SK-N-SH treated with all-trans-retinoic acid at 6 μM for 48 hours (cell line): ENCODE measurements at regions not wholly inside any gene's neighbourhood (a gene's known extent, or its start where the extent isn't known, plus 50 kb on each side); places are given as distances from the start of the nearest gene placed in this dataset.

ENCODE experiments used
- ATAC-seq: fragments of 200-7000 bp; cut with Tn5 transposase; 3 replicates; pipeline ENCODE4 v1.9.1; 2020; ENCODE audit warnings: mild to moderate bottlenecking, moderate library complexity
- CSDC2 ChIP-seq: fragments of 250-450 bp; sonication (Bioruptor Pico); IDR thresholded peaks from 2 replicates; pipeline ENCODE4 v1.5.0; 2020; ENCODE audit warnings: mild to moderate bottlenecking, moderate library complexity
- ESRRG ChIP-seq: fragments of 250-450 bp; sonication (Bioruptor Pico); IDR thresholded peaks from 2 replicates; pipeline ENCODE4 v1.6.1; 2021; ENCODE audit warnings: mild to moderate bottlenecking
- GLIS3 ChIP-seq: fragments of 250-450 bp; sonication (Bioruptor Pico); IDR thresholded peaks from 2 replicates; pipeline ENCODE4 v1.5.0; 2020; ENCODE audit warnings: mild to moderate bottlenecking, moderate library complexity
- ISL1 ChIP-seq: fragments of 250-450 bp; sonication (Bioruptor Pico); IDR thresholded peaks from 2 replicates; pipeline ENCODE4 v2.1.2; 2022; ENCODE audit warnings: mild to moderate bottlenecking, moderate library complexity
- OSR1 ChIP-seq: fragments of 250-450 bp; sonication (Bioruptor Pico); IDR thresholded peaks from 2 replicates; pipeline ENCODE4 v1.8.0; 2022; ENCODE audit warnings: moderate library complexity, mild to moderate bottlenecking, inconsistent platforms
- PPARA ChIP-seq: fragments of 250-450 bp; sonication (Bioruptor Pico); IDR thresholded peaks from 2 replicates; pipeline ENCODE4 v1.5.0; 2020; ENCODE audit warnings: mild to moderate bottlenecking, borderline replicate concordance
- SNAI2 ChIP-seq: fragments of 250-450 bp; sonication (Bioruptor Pico); IDR thresholded peaks from 2 replicates; pipeline ENCODE4 v1.5.0; 2020; ENCODE audit warnings: mild to moderate bottlenecking, moderate library complexity
- TCF4 ChIP-seq: fragments of 250-450 bp; sonication (Bioruptor Pico); IDR thresholded peaks from 2 replicates; pipeline ENCODE4 v1.8.0; 2021; ENCODE audit warnings: mild to moderate bottlenecking, moderate library complexity, borderline replicate concordance
- TOX ChIP-seq: fragments of 250-450 bp; sonication (Bioruptor Pico); IDR thresholded peaks from 2 replicates; pipeline ENCODE4 v1.8.0; 2021; ENCODE audit warnings: mild to moderate bottlenecking, moderate library complexity, borderline replicate concordance
- ZC3H10 ChIP-seq: fragments of 250-450 bp; sonication (Bioruptor Pico); IDR thresholded peaks from 2 replicates; pipeline ENCODE4 v1.5.1; 2021; ENCODE audit warnings: mild to moderate bottlenecking, moderate library complexity
- ZFP3 ChIP-seq: fragments of 250-450 bp; sonication (Bioruptor Pico); IDR thresholded peaks from 2 replicates; pipeline ENCODE4 v1.5.0; 2020; ENCODE audit warnings: mild to moderate bottlenecking, moderate library complexity
- ZFP30 ChIP-seq: fragments of 450-650 bp; formaldehyde crosslinking; IDR thresholded peaks from 2 replicates; pipeline ENCODE4 v1.5.0; 2022; ENCODE audit warnings: mild to moderate bottlenecking, moderate library complexity
- ZNF565 ChIP-seq: fragments of 450-650 bp; formaldehyde crosslinking; conservative IDR thresholded peaks from 2 replicates; pipeline ENCODE4 v1.5.0; 2020; ENCODE audit warnings: low read depth, mild to moderate bottlenecking, moderate library complexity
- ZNF70 ChIP-seq: fragments of 450-650 bp; formaldehyde crosslinking; IDR thresholded peaks from 2 replicates; pipeline ENCODE4 v1.5.0; 2020; ENCODE audit warnings: mild to moderate bottlenecking, moderate library complexity
- ZNF8 ChIP-seq: fragments of 450-650 bp; formaldehyde crosslinking; IDR thresholded peaks from 2 replicates; pipeline ENCODE4 v1.5.0; 2020; ENCODE audit warnings: mild to moderate bottlenecking, moderate library complexity
- TF ChIP-seq, protein P1 (sequence below): fragments of 250-450 bp; sonication (Bioruptor Pico); IDR thresholded peaks from 2 replicates; pipeline ENCODE4 v1.5.0; 2020; ENCODE audit warnings: mild to moderate bottlenecking, moderate library complexity
- TF ChIP-seq, protein P2 (sequence below): fragments of 250-450 bp; sonication (Bioruptor Pico); IDR thresholded peaks from 2 replicates; pipeline ENCODE4 v1.8.0; 2020; ENCODE audit warnings: mild to moderate bottlenecking, moderate library complexity, borderline replicate concordance
- TF ChIP-seq, protein P3 (sequence below): fragments of 250-450 bp; sonication (Bioruptor Pico); IDR thresholded peaks from 2 replicates; pipeline ENCODE4 v1.5.1; 2020; ENCODE audit warnings: low read depth, mild to moderate bottlenecking, moderate library complexity
- TF ChIP-seq, protein P4 (sequence below): fragments of 250-450 bp; sonication (Bioruptor Pico); IDR thresholded peaks from 2 replicates; pipeline ENCODE4 v1.8.0; 2021; ENCODE audit warnings: low read depth, mild to moderate bottlenecking, moderate library complexity, borderline replicate concordance

DNA sequence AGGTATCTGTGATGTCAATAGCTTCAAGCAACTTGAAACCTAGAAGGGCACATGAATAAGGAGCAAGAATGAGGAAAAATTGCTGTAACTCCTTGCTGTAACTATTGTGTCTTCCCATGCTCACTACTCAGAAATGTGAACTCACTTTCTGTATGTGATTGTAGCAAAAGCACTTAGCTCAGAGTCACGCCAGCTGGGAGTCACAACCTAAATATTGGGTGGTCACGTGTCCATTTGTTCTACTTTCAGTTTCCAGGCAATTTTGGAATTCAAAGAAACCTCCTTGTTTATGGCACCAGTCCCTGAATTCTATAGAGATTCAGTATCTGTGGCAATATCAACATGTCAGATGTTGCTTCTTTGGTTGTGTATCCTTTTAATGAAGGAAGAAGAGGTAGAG lies 241.6 kb upstream of the AZI2 start:
- ATAC-seq: no peak; the same call in 2 of the 3 replicates

DNA sequence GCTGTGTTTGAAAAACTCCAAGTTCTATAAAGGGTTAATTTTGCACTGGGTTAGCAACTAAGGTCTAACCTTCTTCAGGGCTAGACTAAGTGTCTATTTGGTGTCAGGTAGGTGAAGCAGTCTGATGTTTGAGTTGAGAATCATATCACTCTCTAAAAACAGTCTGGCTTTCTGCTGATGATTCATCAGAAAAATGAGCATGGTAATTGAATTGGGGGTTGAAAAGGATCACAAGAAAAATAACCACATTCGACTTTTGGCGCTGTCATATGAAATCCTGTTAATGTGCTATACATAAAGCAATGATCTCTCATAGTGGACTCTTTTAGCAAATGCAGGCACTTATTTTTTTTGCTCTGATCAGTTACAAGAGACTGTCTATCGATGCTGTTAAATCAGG lies 242.2 kb upstream of the AZI2 start:
- TF ChIP-seq, protein P1, sequence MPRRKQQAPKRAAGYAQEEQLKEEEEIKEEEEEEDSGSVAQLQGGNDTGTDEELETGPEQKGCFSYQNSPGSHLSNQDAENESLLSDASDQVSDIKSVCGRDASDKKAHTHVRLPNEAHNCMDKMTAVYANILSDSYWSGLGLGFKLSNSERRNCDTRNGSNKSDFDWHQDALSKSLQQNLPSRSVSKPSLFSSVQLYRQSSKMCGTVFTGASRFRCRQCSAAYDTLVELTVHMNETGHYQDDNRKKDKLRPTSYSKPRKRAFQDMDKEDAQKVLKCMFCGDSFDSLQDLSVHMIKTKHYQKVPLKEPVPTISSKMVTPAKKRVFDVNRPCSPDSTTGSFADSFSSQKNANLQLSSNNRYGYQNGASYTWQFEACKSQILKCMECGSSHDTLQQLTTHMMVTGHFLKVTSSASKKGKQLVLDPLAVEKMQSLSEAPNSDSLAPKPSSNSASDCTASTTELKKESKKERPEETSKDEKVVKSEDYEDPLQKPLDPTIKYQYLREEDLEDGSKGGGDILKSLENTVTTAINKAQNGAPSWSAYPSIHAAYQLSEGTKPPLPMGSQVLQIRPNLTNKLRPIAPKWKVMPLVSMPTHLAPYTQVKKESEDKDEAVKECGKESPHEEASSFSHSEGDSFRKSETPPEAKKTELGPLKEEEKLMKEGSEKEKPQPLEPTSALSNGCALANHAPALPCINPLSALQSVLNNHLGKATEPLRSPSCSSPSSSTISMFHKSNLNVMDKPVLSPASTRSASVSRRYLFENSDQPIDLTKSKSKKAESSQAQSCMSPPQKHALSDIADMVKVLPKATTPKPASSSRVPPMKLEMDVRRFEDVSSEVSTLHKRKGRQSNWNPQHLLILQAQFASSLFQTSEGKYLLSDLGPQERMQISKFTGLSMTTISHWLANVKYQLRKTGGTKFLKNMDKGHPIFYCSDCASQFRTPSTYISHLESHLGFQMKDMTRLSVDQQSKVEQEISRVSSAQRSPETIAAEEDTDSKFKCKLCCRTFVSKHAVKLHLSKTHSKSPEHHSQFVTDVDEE (CRISPR knock-in tag): peak; percentile 36; the same call in 1 of the 2 replicates
- peak; percentile 46; the same call in 1 of the 2 replicates for TF ChIP-seq TCF4 (CRISPR knock-in tag)
- TF ChIP-seq ISL1 (CRISPR knock-in tag): peak; percentile 82
- TF ChIP-seq ZNF8 (CRISPR knock-in tag): no peak
- peak; percentile 84 for ATAC-seq

More for the DNA sequence above, 241.6 kb upstream of the AZI2 start:
- TF ChIP-seq ZC3H10 (CRISPR knock-in tag) (no peak), TOX (CRISPR knock-in tag) (no peak), PPARA (no peak), GLIS3 (CRISPR knock-in tag) (no peak), TCF4 (CRISPR knock-in tag) (no peak), ZFP30 (no peak), ZNF70 (CRISPR knock-in tag) (no peak), OSR1 (CRISPR knock-in tag) (no peak), ZNF8 (CRISPR knock-in tag) (no peak), SNAI2 (CRISPR knock-in tag) (no peak), ZFP3 (CRISPR knock-in tag) (no peak), ISL1 (CRISPR knock-in tag) (no peak), CSDC2 (no peak), ZNF565 (no peak)
- TF ChIP-seq, protein P1 (CRISPR knock-in tag): no peak
- TF ChIP-seq, protein P2, sequence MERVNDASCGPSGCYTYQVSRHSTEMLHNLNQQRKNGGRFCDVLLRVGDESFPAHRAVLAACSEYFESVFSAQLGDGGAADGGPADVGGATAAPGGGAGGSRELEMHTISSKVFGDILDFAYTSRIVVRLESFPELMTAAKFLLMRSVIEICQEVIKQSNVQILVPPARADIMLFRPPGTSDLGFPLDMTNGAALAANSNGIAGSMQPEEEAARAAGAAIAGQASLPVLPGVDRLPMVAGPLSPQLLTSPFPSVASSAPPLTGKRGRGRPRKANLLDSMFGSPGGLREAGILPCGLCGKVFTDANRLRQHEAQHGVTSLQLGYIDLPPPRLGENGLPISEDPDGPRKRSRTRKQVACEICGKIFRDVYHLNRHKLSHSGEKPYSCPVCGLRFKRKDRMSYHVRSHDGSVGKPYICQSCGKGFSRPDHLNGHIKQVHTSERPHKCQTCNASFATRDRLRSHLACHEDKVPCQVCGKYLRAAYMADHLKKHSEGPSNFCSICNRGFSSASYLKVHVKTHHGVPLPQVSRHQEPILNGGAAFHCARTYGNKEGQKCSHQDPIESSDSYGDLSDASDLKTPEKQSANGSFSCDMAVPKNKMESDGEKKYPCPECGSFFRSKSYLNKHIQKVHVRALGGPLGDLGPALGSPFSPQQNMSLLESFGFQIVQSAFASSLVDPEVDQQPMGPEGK (CRISPR knock-in tag): no peak
- TF ChIP-seq, protein P3, sequence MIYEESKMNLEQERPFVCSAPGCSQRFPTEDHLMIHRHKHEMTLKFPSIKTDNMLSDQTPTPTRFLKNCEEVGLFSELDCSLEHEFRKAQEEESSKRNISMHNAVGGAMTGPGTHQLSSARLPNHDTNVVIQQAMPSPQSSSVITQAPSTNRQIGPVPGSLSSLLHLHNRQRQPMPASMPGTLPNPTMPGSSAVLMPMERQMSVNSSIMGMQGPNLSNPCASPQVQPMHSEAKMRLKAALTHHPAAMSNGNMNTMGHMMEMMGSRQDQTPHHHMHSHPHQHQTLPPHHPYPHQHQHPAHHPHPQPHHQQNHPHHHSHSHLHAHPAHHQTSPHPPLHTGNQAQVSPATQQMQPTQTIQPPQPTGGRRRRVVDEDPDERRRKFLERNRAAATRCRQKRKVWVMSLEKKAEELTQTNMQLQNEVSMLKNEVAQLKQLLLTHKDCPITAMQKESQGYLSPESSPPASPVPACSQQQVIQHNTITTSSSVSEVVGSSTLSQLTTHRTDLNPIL (CRISPR knock-in tag): no peak
- TF ChIP-seq, protein P4, sequence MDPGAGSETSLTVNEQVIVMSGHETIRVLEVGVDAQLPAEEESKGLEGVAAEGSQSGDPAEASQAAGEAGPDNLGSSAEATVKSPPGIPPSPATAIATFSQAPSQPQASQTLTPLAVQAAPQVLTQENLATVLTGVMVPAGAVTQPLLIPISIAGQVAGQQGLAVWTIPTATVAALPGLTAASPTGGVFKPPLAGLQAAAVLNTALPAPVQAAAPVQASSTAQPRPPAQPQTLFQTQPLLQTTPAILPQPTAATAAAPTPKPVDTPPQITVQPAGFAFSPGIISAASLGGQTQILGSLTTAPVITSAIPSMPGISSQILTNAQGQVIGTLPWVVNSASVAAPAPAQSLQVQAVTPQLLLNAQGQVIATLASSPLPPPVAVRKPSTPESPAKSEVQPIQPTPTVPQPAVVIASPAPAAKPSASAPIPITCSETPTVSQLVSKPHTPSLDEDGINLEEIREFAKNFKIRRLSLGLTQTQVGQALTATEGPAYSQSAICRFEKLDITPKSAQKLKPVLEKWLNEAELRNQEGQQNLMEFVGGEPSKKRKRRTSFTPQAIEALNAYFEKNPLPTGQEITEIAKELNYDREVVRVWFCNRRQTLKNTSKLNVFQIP (CRISPR knock-in tag): no peak

DNA sequence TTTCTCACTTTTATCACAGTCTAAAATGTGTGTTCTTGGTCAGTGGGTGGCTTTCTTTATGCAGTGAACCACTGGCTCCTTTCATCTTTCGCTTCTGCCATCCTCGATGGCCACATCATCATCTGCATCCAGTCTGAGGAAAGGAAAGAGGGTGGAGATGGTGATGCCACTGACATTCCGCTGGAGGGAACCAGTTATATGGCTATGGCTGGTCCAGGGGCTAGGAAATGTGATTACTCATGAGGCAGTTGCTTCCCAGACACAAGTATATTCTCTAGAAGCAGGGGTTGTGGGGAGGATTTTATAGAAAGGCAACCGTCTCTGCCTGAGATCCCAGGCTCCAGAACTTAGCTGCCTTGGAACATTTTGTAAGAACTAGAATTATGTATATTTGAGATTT lies 246.7 kb upstream of the AZI2 start:
- no peak for ATAC-seq
- TF ChIP-seq ZNF8 (CRISPR knock-in tag) (no peak), TCF4 (CRISPR knock-in tag) (no peak), SNAI2 (CRISPR knock-in tag) (no peak), ZFP30 (no peak), ZC3H10 (CRISPR knock-in tag) (no peak), ZFP3 (CRISPR knock-in tag) (no peak), OSR1 (CRISPR knock-in tag) (no peak), TOX (CRISPR knock-in tag) (no peak), ESRRG (CRISPR knock-in tag) (no peak), CSDC2 (no peak)
- TF ChIP-seq, protein P2 (CRISPR knock-in tag): no peak
- TF ChIP-seq, protein P1 (CRISPR knock-in tag): no peak
- TF ChIP-seq, protein P4 (CRISPR knock-in tag): no peak
